ENCODE measurements at regions not wholly inside any gene's neighbourhood (a gene's known extent, or its start where the extent isn't known, plus 50 kb on each side); places are given as distances from the start of the nearest gene placed in this dataset.

DNA sequence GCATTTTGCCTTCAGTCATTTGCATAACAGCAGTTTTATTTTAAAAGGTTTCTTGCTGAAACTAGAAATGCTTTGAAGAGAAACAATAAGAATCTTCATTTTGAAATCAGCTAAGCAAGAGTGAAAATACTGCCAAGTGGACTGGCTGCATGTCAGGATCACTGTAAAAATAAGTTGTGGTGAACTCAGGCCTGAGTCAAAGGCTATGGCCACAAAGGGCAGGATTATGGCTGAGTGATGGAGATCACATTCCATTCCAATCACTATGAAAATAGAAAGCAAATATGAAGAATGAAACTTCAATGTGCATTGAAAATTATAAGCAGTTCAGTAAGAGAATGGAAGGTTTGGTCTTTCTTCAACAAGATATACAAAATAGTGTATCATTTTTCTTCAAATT, 224.5 kb downstream of the PCDH18 start:
- TF ChIP-seq, protein P1, sequence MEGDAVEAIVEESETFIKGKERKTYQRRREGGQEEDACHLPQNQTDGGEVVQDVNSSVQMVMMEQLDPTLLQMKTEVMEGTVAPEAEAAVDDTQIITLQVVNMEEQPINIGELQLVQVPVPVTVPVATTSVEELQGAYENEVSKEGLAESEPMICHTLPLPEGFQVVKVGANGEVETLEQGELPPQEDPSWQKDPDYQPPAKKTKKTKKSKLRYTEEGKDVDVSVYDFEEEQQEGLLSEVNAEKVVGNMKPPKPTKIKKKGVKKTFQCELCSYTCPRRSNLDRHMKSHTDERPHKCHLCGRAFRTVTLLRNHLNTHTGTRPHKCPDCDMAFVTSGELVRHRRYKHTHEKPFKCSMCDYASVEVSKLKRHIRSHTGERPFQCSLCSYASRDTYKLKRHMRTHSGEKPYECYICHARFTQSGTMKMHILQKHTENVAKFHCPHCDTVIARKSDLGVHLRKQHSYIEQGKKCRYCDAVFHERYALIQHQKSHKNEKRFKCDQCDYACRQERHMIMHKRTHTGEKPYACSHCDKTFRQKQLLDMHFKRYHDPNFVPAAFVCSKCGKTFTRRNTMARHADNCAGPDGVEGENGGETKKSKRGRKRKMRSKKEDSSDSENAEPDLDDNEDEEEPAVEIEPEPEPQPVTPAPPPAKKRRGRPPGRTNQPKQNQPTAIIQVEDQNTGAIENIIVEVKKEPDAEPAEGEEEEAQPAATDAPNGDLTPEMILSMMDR (IDR thresholded peaks at IDR 0.05; ENCODE audit: unreplicated experiment in 3 of 3): no peak
- no peak overlapping the region for H3K4me3 Mint-ChIP-seq

DNA sequence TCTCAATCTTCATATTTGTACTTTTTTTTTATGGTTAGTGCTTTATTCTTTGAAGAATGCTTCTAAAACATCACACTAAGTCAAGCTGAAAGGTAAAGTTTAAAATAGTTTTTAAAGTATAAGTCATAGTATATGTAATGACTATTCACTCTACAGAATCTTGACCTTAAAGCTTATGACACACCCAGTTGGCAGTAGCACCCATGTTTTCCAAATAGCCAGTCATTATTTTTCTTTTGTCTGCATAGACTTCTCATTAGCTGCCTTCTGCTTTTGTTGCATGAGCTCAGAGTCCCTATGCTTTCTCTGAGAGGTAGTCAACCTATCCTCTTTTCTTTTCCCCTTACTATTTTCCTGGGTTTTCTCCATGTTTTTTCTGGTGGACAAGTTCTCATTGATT, 231.5 kb downstream of the PCDH18 start:
- Mint-ChIP-seq H3K36me3 (ENCODE audit: low read depth) (no peaks in the 10 kb centered on the region), H3K4me1 (no peaks in the 10 kb centered on the region), H3K27me3 (ENCODE audit: low read depth) (no peaks in the 10 kb centered on the region), H3K9me3 (no peaks in the 10 kb centered on the region), H3K27ac (no peak overlapping the region), H3K4me3 (no peak overlapping the region)
- TF ChIP-seq, protein P1 (IDR thresholded peaks at IDR 0.05; ENCODE audit: unreplicated experiment in 3 of 3): no peak

More for the DNA sequence above, 224.5 kb downstream of the PCDH18 start:
- peaks cover 22% of the 10 kb centered on the region for H3K4me1 Mint-ChIP-seq
- H3K9me3 Mint-ChIP-seq: no peaks in the 10 kb centered on the region
- H3K27me3 Mint-ChIP-seq (ENCODE audit: low read depth): no peaks in the 10 kb centered on the region
- no peaks in the 10 kb centered on the region for H3K36me3 Mint-ChIP-seq (ENCODE audit: low read depth)
- H3K27ac Mint-ChIP-seq: peak overlapping the region; percentile 41 to 74 (median 67)

DNA sequence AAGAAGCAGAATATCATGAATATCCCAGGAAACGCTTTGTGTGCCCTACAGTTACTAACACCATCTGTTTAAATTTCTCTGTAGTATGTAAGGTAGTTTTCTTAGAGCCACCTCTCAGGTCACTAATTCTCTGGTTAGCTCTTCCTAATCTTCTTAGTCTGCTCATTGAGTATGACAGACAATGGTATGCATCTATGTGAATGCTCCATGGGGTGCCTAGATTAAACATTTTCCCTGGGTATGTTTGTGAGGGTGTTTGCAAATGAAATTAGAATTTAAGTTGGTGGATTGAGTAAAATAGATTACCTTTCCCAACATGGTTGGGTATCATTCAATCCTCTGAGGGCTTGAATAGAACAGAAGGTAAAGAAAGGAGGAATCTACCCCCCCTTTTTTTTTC, 233.0 kb downstream of the PCDH18 start:
- Mint-ChIP-seq H3K27me3 (ENCODE audit: low read depth) (no peaks in the 10 kb centered on the region), H3K4me1 (peaks cover 3% of the 10 kb centered on the region), H3K4me3 (no peak overlapping the region), H3K9me3 (no peaks in the 10 kb centered on the region), H3K36me3 (ENCODE audit: low read depth) (no peaks in the 10 kb centered on the region), H3K27ac (no peak overlapping the region)
- TF ChIP-seq, protein P1 (IDR thresholded peaks at IDR 0.05; ENCODE audit: unreplicated experiment in 3 of 3): no peak

DNA sequence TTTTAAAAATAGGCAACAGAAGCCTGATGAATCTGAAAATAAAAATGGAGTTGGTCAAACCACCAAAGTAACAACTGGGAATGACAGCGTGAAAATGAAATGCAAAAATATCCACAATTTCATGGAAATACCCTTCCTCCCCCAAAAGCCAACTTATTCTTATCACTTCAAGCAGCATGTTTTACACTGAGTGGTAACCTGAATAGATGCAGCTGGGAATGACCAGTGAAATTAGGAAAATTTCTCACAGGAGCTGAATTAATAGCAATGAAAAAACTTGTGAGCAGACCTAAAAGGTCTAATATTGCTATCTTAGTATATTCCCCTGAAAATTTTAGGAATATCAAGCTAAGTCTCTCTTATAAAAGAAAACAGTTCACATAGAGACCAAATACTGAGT, 239.0 kb downstream of the PCDH18 start:
- no peak overlapping the region for H3K4me3 Mint-ChIP-seq
- H3K4me1 Mint-ChIP-seq: peaks cover 29% of the 10 kb centered on the region
- H3K27ac Mint-ChIP-seq: no peak overlapping the region
- H3K27me3 Mint-ChIP-seq (ENCODE audit: low read depth): no peaks in the 10 kb centered on the region
- TF ChIP-seq, protein P1 (IDR thresholded peaks at IDR 0.05; ENCODE audit: unreplicated experiment in 3 of 3): no peak
- H3K9me3 Mint-ChIP-seq: no peaks in the 10 kb centered on the region
- no peaks in the 10 kb centered on the region for H3K36me3 Mint-ChIP-seq (ENCODE audit: low read depth)

DNA sequence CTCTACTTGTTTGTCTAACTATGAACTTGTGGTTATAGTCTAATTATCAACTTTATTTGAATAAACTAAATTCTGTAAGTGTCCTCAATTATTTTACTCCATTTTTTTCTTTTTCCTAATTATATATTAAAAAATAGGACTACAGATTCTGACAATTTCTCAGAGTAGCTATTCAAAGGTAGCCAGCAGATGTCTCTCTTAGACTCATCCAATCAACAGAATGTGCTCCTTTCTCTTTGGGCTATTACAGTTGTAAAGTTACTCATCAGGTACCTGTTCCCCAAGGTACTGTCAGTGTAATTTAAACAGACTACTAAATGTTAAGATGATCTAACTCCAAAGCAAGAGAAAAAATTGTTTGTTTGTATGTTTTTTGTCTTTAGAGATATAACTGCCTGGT, 248.6 kb downstream of the PCDH18 start:
- Mint-ChIP-seq H3K4me1 (no peaks in the 10 kb centered on the region), H3K27ac (peak overlapping the region in 1 of 3 experiments; percentile 26), H3K36me3 (ENCODE audit: low read depth) (no peaks in the 10 kb centered on the region), H3K27me3 (ENCODE audit: low read depth) (no peaks in the 10 kb centered on the region), H3K4me3 (no peak overlapping the region), H3K9me3 (no peaks in the 10 kb centered on the region)
- TF ChIP-seq, protein P1 (IDR thresholded peaks at IDR 0.05; ENCODE audit: unreplicated experiment in 3 of 3): peak in 2 of 3 experiments; percentile 24 to 38

DNA sequence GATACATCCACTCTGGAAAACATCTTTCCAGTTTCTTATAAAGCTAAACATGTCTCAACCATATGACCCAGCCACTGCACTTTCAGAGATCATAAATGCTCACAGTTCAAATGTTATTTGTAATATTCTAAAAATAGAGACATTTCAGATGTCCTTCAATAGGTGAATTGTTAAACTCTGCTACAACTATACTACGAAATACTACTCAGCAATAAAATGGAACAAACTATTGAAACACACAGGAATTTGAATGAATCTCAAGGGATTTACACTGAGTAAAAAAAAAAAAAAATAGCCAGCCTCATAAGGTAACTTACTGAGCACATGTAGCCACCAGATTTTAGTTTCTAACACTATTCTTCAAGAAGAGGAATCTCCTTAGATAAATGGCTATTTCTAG, 253.9 kb downstream of the PCDH18 start:
- TF ChIP-seq, protein P1 (IDR thresholded peaks at IDR 0.05; ENCODE audit: unreplicated experiment in 3 of 3): no peak
- no peak overlapping the region for H3K27ac Mint-ChIP-seq
- H3K27me3 Mint-ChIP-seq (ENCODE audit: low read depth): no peaks in the 10 kb centered on the region
- H3K4me1 Mint-ChIP-seq: peaks cover 14% of the 10 kb centered on the region
- H3K36me3 Mint-ChIP-seq (ENCODE audit: low read depth): no peaks in the 10 kb centered on the region
- H3K9me3 Mint-ChIP-seq: no peaks in the 10 kb centered on the region
- no peak overlapping the region for H3K4me3 Mint-ChIP-seq

Data from nephron (organoid).